H9 (cell line): ENCODE measurements at regions not wholly inside any gene's neighbourhood (a gene's known extent, or its start where the extent isn't known, plus 50 kb on each side); places are given as distances from the start of the nearest gene placed in this dataset.

Source experiments
- DNase-seq: peaks from one replicate; pipeline ENCODE4 v3.0.0-alpha.2; 2017
- H2AFZ ChIP-seq: one replicate; pipeline ENCODE4 v1.6.1; 2013; ENCODE audit warnings: mild to moderate bottlenecking, low read length, control low read depth, moderate library complexity
- H2AK5ac ChIP-seq: 2 replicates; pipeline ENCODE4 v1.6.1; 2013; ENCODE audit warnings: low read length, control low read depth, mixed read lengths; ENCODE audit not compliant: insufficient read length
- H2BK120ac ChIP-seq: one replicate; pipeline ENCODE4 v1.6.1; 2013; ENCODE audit warnings: low read depth, mild to moderate bottlenecking, low read length, control low read depth, inconsistent platforms; ENCODE audit not compliant: poor library complexity, severe bottlenecking
- H2BK12ac ChIP-seq: 2 replicates; pipeline ENCODE4 v1.6.1; 2013; ENCODE audit warnings: low read length, control low read depth, mixed read lengths, low read depth; ENCODE audit not compliant: insufficient read length
- H2BK15ac ChIP-seq: 2 replicates; pipeline ENCODE4 v1.6.1; 2013; ENCODE audit warnings: low read depth, low read length, control low read depth
- H2BK20ac ChIP-seq: one replicate; pipeline ENCODE4 v1.6.1; 2013; ENCODE audit warnings: low read depth, mild to moderate bottlenecking, low read length, control low read depth, inconsistent platforms; ENCODE audit not compliant: poor library complexity, severe bottlenecking
- H2BK5ac ChIP-seq: 2 replicates; pipeline ENCODE4 v1.6.1; 2013; ENCODE audit warnings: low read length, control low read depth, mixed read lengths; ENCODE audit not compliant: insufficient read length
- H3K14ac ChIP-seq: 2 replicates; pipeline ENCODE4 v1.6.1; 2013; ENCODE audit warnings: low read length, control low read depth; ENCODE audit not compliant: insufficient read depth
- H3K18ac ChIP-seq: 2 replicates; pipeline ENCODE4 v1.6.1; 2013; ENCODE audit warnings: low read depth, mild to moderate bottlenecking, mixed read lengths, low read length, control low read depth; ENCODE audit not compliant: insufficient read length
- H3K23ac ChIP-seq: 2 replicates; pipeline ENCODE4 v1.6.1; 2013; ENCODE audit warnings: low read length, control low read depth, mixed read lengths, low read depth; ENCODE audit not compliant: insufficient read length
- H3K23me2 ChIP-seq: 2 replicates; pipeline ENCODE4 v1.6.1; 2013; ENCODE audit warnings: low read depth, mild to moderate bottlenecking, mixed read lengths, low read length, control low read depth; ENCODE audit not compliant: insufficient read length, poor library complexity, severe bottlenecking
- H3K27ac ChIP-seq: 2 replicates; pipeline ENCODE4 v1.5.1; 2013; ENCODE audit warnings: low read length, control low read depth, mixed read lengths, low read depth; ENCODE audit not compliant: insufficient read length
- H3K27me3 ChIP-seq: 2 replicates; pipeline ENCODE4 v1.6.1; 2013; ENCODE audit warnings: low read length, control low read depth, inconsistent platforms; ENCODE audit not compliant: insufficient read depth
- H3K4ac ChIP-seq: 2 replicates; pipeline ENCODE4 v1.6.1; 2013; ENCODE audit warnings: low read depth, mild to moderate bottlenecking, control low read depth, inconsistent platforms, low read length, moderate library complexity
- H3K4me1 ChIP-seq: 2 replicates; pipeline ENCODE4 v1.6.1; 2013; ENCODE audit warnings: low read length, control low read depth, inconsistent platforms; ENCODE audit not compliant: insufficient read depth
- H3K4me2 ChIP-seq: 2 replicates; pipeline ENCODE4 v1.6.1; 2013; ENCODE audit warnings: low read length, control low read depth, mixed read lengths; ENCODE audit not compliant: insufficient read length, insufficient read depth
- H3K56ac ChIP-seq: 2 replicates; pipeline ENCODE4 v1.6.1; 2013; ENCODE audit warnings: low read depth, mild to moderate bottlenecking, mixed read lengths, low read length, control low read depth; ENCODE audit not compliant: insufficient read length
- H3K79me1 ChIP-seq: 2 replicates; pipeline ENCODE4 v1.6.1; 2013; ENCODE audit warnings: low read depth, mild to moderate bottlenecking, moderate library complexity, low read length, control low read depth, inconsistent platforms; ENCODE audit not compliant: insufficient read depth, poor library complexity, severe bottlenecking
- H3K79me2 ChIP-seq: 2 replicates; pipeline ENCODE4 v1.6.1; 2013; ENCODE audit warnings: low read length, control low read depth, inconsistent platforms; ENCODE audit not compliant: insufficient read depth
- H3K9ac ChIP-seq: 2 replicates; pipeline ENCODE4 v1.6.1; 2013; ENCODE audit warnings: low read length, control low read depth, mixed read lengths; ENCODE audit not compliant: insufficient read length; ENCODE audit errors: extremely low read depth
- H3K9me3 ChIP-seq: one replicate; pipeline ENCODE4 v1.6.1; 2013; ENCODE audit warnings: low read depth, low read length, inconsistent platforms; ENCODE audit not compliant: control insufficient read depth
- H3T11ph ChIP-seq: one replicate; pipeline ENCODE4 v1.6.1; 2013; ENCODE audit warnings: mild to moderate bottlenecking, low read length, control low read depth, inconsistent platforms
- H4K20me1 ChIP-seq: one replicate; pipeline ENCODE4 v1.6.1; 2013; ENCODE audit not compliant: control insufficient read depth, insufficient read length, insufficient read depth
- H4K5ac ChIP-seq: 2 replicates; pipeline ENCODE4 v1.6.1; 2013; ENCODE audit warnings: low read depth, mild to moderate bottlenecking, mixed read lengths, low read length, control low read depth; ENCODE audit not compliant: insufficient read length
- H4K8ac ChIP-seq: replicated peaks from 2 replicates; pipeline ENCODE4 v1.6.1; 2013; ENCODE audit warnings: low read length, control low read depth, mixed read lengths, low read depth; ENCODE audit not compliant: insufficient read length
- H4K91ac ChIP-seq: 2 replicates; pipeline ENCODE4 v1.6.1; 2013; ENCODE audit warnings: low read depth, mild to moderate bottlenecking, moderate library complexity, mixed read lengths, low read length, control low read depth; ENCODE audit not compliant: insufficient read length
- H3K27ac Mint-ChIP-seq, 3 experiments: 2 replicates in 2 of 3; 3 replicates in 1 of 3; pipeline ENCODE4 v1.8.0; 2020 to 2021; ENCODE audit warnings: mixed read lengths in 3 of 3, mild to moderate bottlenecking in 1 of 3, moderate library complexity in 1 of 3
- H3K27me3 Mint-ChIP-seq: 2 replicates; pipeline ENCODE4 v1.8.0; 2021; ENCODE audit warnings: low read depth, mild to moderate bottlenecking, moderate library complexity, mixed read lengths
- H3K36me3 Mint-ChIP-seq, 3 experiments: 2 replicates in 2 of 3; 3 replicates in 1 of 3; pipeline ENCODE4 v1.8.0; 2020 to 2021; ENCODE audit warnings: low read depth in 3 of 3, mixed read lengths in 3 of 3; ENCODE audit not compliant: insufficient read depth in 1 of 3
- H3K4me1 Mint-ChIP-seq, 2 experiments: 2 replicates each; pipeline ENCODE4 v1.8.0; 2020; ENCODE audit warnings: mixed read lengths in 2 of 2
- H3K4me3 Mint-ChIP-seq, 2 experiments: 2 replicates in 1 of 2; 3 replicates in 1 of 2; pipeline ENCODE4 v1.8.0; 2020 to 2021; ENCODE audit warnings: mild to moderate bottlenecking in 2 of 2, mixed read lengths in 2 of 2, moderate library complexity in 1 of 2
- H3K9me3 Mint-ChIP-seq, 2 experiments: 2 replicates in 1 of 2; 3 replicates in 1 of 2; pipeline ENCODE4 v1.8.0; 2020; ENCODE audit warnings: mild to moderate bottlenecking in 2 of 2, mixed read lengths in 2 of 2, moderate library complexity in 1 of 2
- CTCF ChIP-seq: fragments of 200-600 bp; sonication (generic); conservative IDR thresholded peaks from 3 replicates; pipeline ENCODE4 v1.8.0; 2021; ENCODE audit warnings: antibody characterized with exemption, mild to moderate bottlenecking
- WGBS: extraction: QIAGEN DNeasy Blood & Tissue Kit; methylation state at CpG from one replicate; pipeline ENCODE4 v1.1.7; 2013; ENCODE audit warnings: missing lambda C conversion rate, low lambda C conversion rate, mixed read lengths; ENCODE audit not compliant: insufficient read length; ENCODE audit errors: extremely low coverage; 5-methylcytosine and 5-hydroxymethylcytosine counted together

- Histone ChIP-seq H3K18ac (no peak overlapping the region), H3K27ac (no peak overlapping the region), H2BK15ac (no peak overlapping the region), H3K4me1 (no peaks in the 10 kb centered on the region), H2BK5ac (no peak overlapping the region), H4K91ac (no peak overlapping the region), H2AK5ac (no peak overlapping the region), H2BK12ac (no peak overlapping the region), H3K27me3 (no peaks in the 10 kb centered on the region), H3K79me1 (no peaks in the 10 kb centered on the region), H4K8ac (no peak overlapping the region), H3K9ac (no peak overlapping the region), H2AFZ (no peak overlapping the region), H3K14ac (no peak overlapping the region), H3K79me2 (no peaks in the 10 kb centered on the region), H3K9me3 (no peaks in the 10 kb centered on the region), H3K56ac (no peak overlapping the region), H2BK120ac (no peak overlapping the region), H4K20me1 (no peaks in the 10 kb centered on the region), H3K4ac (no peak overlapping the region), H3K4me2 (no peak overlapping the region), H3K23ac (no peak overlapping the region), H3T11ph (no peak overlapping the region), H4K5ac (no peak overlapping the region), H3K23me2 (no peaks in the 10 kb centered on the region), H2BK20ac (no peak overlapping the region)
- Mint-ChIP-seq H3K9me3 (peaks cover 15 to 19% of the 10 kb centered on the region in 2 experiments), H3K36me3 (peaks cover 2 to 10% (median 3%) of the 10 kb centered on the region in 3 experiments; a peak in 6 of 7 replicates), H3K27ac (no peak overlapping the region), H3K4me3 (no peak overlapping the region), H3K4me1 (peaks cover 0 to 3% of the 10 kb centered on the region in 2 experiments; a peak in 1 of 4 replicates), H3K27me3 (no peaks in the 10 kb centered on the region; the same call in none of the 2 replicates)
- WGBS = no CpG with 5 or more reads among the region's 2 CpGs
- no peak for DNase-seq
- TF ChIP-seq CTCF = no peak
Observed at GRCh38 chr2:2985020-2985419, 392.6 kb downstream of the EIPR1 start.
